Caco-2 (cell line): ENCODE measurements at regions not wholly inside any gene's neighbourhood (a gene's known extent, or its start where the extent isn't known, plus 50 kb on each side); places are given as distances from the start of the nearest gene placed in this dataset.

ENCODE experiments used
- BruUV-seq: library from RNA; stranded (reverse); fragments of 400-500 nt; replicated peaks from 2 replicates; lab custom pipeline; 2021; lab: Mats Ljungman, UMichigan
- CTCF ChIA-PET: fragments of 300-600 bp; sonication (Branson Sonifier 250); formaldehyde crosslinking; loops from one replicate; lab custom pipeline; 2022; ENCODE audit warnings: antibody characterized with exemption; lab: Charles Lee
- POLR2A ChIA-PET: fragments of 300-600 bp; sonication (Branson Sonifier 250); formaldehyde crosslinking; loops from one replicate; lab custom pipeline; 2022; ENCODE audit warnings: antibody characterized with exemption; lab: Charles Lee
- DNase-seq, 2 experiments: peaks; one replicate each; pipeline versions ENCODE4 v3.0.0 to v3.0.0-alpha.2; 2020 to 2022
- H3K27me3 ChIP-seq: replicated peaks from 2 replicates; pipeline ENCODE4 v1.6.0; 2011; ENCODE audit warnings: low read length; ENCODE audit not compliant: control insufficient read depth, insufficient read depth
- H3K36me3 ChIP-seq: 2 replicates; pipeline ENCODE4 v1.5.1; 2011; ENCODE audit warnings: low read length; ENCODE audit not compliant: control insufficient read depth, insufficient read depth
- H3K4me1 ChIP-seq: fragments of 250-450 bp; sonication (Bioruptor Pico); 2 replicates; pipeline ENCODE4 v1.5.1; 2020; ENCODE audit warnings: mild to moderate bottlenecking
- H3K4me3 ChIP-seq: 2 replicates; pipeline ENCODE4 v1.5.1; 2011; ENCODE audit warnings: low read depth, mild to moderate bottlenecking, control low read depth, low read length
- H3K9me3 ChIP-seq: fragments of 250-450 bp; sonication (Bioruptor Pico); 2 replicates; pipeline ENCODE4 v1.5.1; 2020; ENCODE audit warnings: mild to moderate bottlenecking, moderate library complexity
- H3K27ac Mint-ChIP-seq: one replicate; pipeline ENCODE4 v1.8.0; 2022; ENCODE audit warnings: mixed read lengths; ENCODE audit not compliant: unreplicated experiment
- H3K27me3 Mint-ChIP-seq: one replicate; pipeline ENCODE4 v1.8.0; 2022; ENCODE audit warnings: mixed read lengths; ENCODE audit not compliant: insufficient read depth, unreplicated experiment
- H3K36me3 Mint-ChIP-seq: one replicate; pipeline ENCODE4 v1.8.0; 2022; ENCODE audit warnings: mild to moderate bottlenecking, mixed read lengths; ENCODE audit not compliant: insufficient read depth, unreplicated experiment
- H3K4me1 Mint-ChIP-seq: one replicate; pipeline ENCODE4 v1.8.0; 2022; ENCODE audit warnings: low read depth, mixed read lengths; ENCODE audit not compliant: unreplicated experiment
- H3K4me3 Mint-ChIP-seq: one replicate; pipeline ENCODE4 v1.8.0; 2022; ENCODE audit warnings: mild to moderate bottlenecking, moderate library complexity, mixed read lengths; ENCODE audit not compliant: unreplicated experiment
- H3K9me3 Mint-ChIP-seq: one replicate; pipeline ENCODE4 v1.8.0; 2022; ENCODE audit warnings: mixed read lengths; ENCODE audit not compliant: unreplicated experiment
- intact Hi-C: fragments of 100-400 bp; cut with micrococcal nuclease; formaldehyde crosslinking; loops from one replicate; pipeline ENCODE4 v1.10.0; 2022; ENCODE audit not compliant: unreplicated experiment
- TF ChIP-seq, protein P1 (sequence below), 2 experiments: fragments of 200-600 bp in 1 of 2; IDR thresholded peaks; 1 replicate in 1 of 2; 2 replicates in 1 of 2; pipeline versions ENCODE4 v1.5.1 to v1.8.0; 2011 to 2022; ENCODE audit warnings: antibody characterized with exemption in 1 of 2, control low read depth in 1 of 2, inconsistent platforms in 1 of 2, low read depth in 1 of 2, low read length in 1 of 2, mild to moderate bottlenecking in 1 of 2, moderate library complexity in 1 of 2; ENCODE audit not compliant: insufficient read depth in 1 of 2, severe bottlenecking in 1 of 2, unreplicated experiment in 1 of 2

DNA sequence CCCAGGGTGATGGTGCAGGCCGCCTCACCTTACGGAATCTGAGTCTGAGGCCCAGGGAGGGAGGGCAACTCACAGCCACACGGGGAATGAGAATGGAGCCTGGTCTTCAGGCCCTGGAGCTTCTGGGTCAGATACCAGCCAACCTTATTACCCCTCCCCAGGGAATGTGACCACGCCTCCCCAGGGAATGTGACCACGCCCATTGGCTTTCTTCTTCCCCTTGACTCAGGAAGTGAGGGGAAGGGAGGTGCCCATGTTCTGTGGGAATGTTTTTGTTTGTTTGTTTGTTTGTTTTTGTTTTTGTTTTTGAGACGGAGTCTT lies 57.5 kb upstream of the RBFOX2 start:
- peak; percentile 46 to 71 for DNase-seq
- Mint-ChIP-seq H3K9me3 (no peaks in the 10 kb centered on the region), H3K27me3 (no peaks in the 10 kb centered on the region), H3K36me3 (no peaks in the 10 kb centered on the region), H3K4me1 (no peaks in the 10 kb centered on the region), H3K4me3 (no peak overlapping the region), H3K27ac (no peak overlapping the region)
- no peaks in the 10 kb centered on the region for H3K27me3 ChIP-seq
- peaks cover 12% of the 10 kb centered on the region for H3K4me1 ChIP-seq
- intact Hi-C loops = no loop called here
- H3K4me3 ChIP-seq = no peak overlapping the region
- no peaks in the 10 kb centered on the region for H3K36me3 ChIP-seq
- POLR2A ChIA-PET = no interaction called here
- peaks cover 3% of the 10 kb centered on the region; the same call in 1 of the 2 replicates for H3K9me3 ChIP-seq
- TF ChIP-seq, protein P1, sequence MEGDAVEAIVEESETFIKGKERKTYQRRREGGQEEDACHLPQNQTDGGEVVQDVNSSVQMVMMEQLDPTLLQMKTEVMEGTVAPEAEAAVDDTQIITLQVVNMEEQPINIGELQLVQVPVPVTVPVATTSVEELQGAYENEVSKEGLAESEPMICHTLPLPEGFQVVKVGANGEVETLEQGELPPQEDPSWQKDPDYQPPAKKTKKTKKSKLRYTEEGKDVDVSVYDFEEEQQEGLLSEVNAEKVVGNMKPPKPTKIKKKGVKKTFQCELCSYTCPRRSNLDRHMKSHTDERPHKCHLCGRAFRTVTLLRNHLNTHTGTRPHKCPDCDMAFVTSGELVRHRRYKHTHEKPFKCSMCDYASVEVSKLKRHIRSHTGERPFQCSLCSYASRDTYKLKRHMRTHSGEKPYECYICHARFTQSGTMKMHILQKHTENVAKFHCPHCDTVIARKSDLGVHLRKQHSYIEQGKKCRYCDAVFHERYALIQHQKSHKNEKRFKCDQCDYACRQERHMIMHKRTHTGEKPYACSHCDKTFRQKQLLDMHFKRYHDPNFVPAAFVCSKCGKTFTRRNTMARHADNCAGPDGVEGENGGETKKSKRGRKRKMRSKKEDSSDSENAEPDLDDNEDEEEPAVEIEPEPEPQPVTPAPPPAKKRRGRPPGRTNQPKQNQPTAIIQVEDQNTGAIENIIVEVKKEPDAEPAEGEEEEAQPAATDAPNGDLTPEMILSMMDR (IDR thresholded peaks at IDR 0.05; ENCODE audit: insufficient read depth in 1 of 2, low read depth in 1 of 2, low read length in 1 of 2, severe bottlenecking in 1 of 2, unreplicated experiment in 1 of 2) = no peak
- CTCF ChIA-PET = no interaction called here
- no TSS peak for BruUV-seq

DNA sequence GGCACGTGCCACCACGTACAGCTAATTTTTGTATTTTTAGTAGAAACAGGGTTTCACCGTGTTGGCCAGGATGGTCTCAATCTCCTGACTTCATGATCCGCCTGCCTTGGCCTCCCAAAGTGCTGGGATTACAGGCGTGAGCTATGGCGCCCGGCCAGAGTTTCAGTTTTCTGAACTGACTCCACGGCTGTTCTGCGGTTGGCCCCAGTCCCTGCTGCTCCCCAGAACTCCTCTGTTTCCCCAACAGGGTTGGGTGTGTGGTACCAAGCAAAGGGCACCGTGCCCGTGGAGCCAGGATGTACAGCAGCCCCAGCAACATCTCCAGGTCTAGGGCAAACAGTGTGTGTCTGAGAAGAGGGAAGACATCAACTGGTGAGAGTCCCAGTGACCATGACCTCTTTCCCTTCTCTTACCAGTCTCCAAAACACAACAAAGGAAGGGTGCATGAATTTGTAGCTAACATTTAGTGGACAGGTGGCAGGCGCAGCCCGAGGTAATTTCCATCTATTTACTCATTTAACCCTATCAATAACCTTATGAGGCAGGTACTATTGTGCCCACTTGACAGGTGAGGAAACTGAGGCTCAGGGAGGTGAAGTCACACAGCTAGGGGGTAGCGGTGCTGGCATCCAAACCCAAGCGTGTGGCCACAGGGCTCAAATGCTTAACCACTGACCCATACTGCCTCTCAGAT lies 57.0 kb upstream of the RBFOX2 start:
- H3K4me3 ChIP-seq = no peak overlapping the region
- no peaks in the 10 kb centered on the region for H3K27me3 ChIP-seq
- no peaks in the 10 kb centered on the region for H3K27me3 Mint-ChIP-seq
- TF ChIP-seq, protein P1 (IDR thresholded peaks at IDR 0.05; ENCODE audit: insufficient read depth in 1 of 2, low read depth in 1 of 2, low read length in 1 of 2, severe bottlenecking in 1 of 2, unreplicated experiment in 1 of 2) = no peak
- POLR2A ChIA-PET = no interaction called here
- CTCF ChIA-PET = no interaction called here
- DNase-seq = no peak
- H3K36me3 Mint-ChIP-seq = no peaks in the 10 kb centered on the region
- no peak overlapping the region for H3K27ac Mint-ChIP-seq
- no peaks in the 10 kb centered on the region for H3K4me1 Mint-ChIP-seq
- no peak overlapping the region for H3K4me3 Mint-ChIP-seq
- intact Hi-C loops = no loop called here
- H3K9me3 ChIP-seq = peaks cover 3% of the 10 kb centered on the region; the same call in 1 of the 2 replicates
- peaks cover 12% of the 10 kb centered on the region for H3K4me1 ChIP-seq
- BruUV-seq = no TSS peak
- no peaks in the 10 kb centered on the region for H3K36me3 ChIP-seq
- no peaks in the 10 kb centered on the region for H3K9me3 Mint-ChIP-seq

DNA sequence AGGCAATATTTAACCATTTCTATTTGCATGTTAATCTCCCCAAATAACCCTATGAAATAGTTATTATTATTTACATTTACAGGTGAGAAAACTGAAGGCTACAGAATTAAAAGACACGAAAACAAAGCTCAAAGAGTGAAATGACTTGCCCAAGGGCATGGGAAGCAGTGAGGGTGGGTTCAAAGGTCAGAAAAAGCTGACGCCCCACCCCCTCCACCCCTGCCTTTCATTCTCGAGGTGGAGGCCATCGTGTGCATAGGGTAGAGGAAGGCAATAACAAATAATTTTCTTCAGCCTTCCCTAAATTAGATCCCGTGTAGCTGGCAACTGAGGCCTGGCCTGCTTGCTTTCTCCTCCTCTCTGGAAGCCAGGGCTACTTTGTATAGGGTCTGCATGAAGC lies 56.1 kb upstream of the RBFOX2 start:
- H3K27ac Mint-ChIP-seq = no peak overlapping the region
- H3K9me3 ChIP-seq = peaks cover 3% of the 10 kb centered on the region; the same call in 1 of the 2 replicates
- no peak overlapping the region for H3K4me3 ChIP-seq
- intact Hi-C loops = no loop called here
- ChIA-PET CTCF (interaction anchor here (1.5 kb wide), 1 partner anchor 19 kb away, joined by 8 read pairs; no protein-coding TSS in a partner anchor), POLR2A (no interaction called here)
- H3K27me3 Mint-ChIP-seq = no peaks in the 10 kb centered on the region
- no peaks in the 10 kb centered on the region for H3K4me1 Mint-ChIP-seq
- BruUV-seq = no TSS peak
- DNase-seq = no peak
- no peaks in the 10 kb centered on the region for H3K9me3 Mint-ChIP-seq
- H3K4me3 Mint-ChIP-seq = no peak overlapping the region
- no peaks in the 10 kb centered on the region for H3K36me3 Mint-ChIP-seq
- TF ChIP-seq, protein P1 (IDR thresholded peaks at IDR 0.05; ENCODE audit: insufficient read depth in 1 of 2, low read depth in 1 of 2, low read length in 1 of 2, severe bottlenecking in 1 of 2, unreplicated experiment in 1 of 2) = no peak
- H3K36me3 ChIP-seq = no peaks in the 10 kb centered on the region
- peaks cover 12% of the 10 kb centered on the region for H3K4me1 ChIP-seq
- H3K27me3 ChIP-seq = no peaks in the 10 kb centered on the region
